ENCODE measurements at regions not wholly inside any gene's neighbourhood (a gene's known extent, or its start where the extent isn't known, plus 50 kb on each side); places are given as distances from the start of the nearest gene placed in this dataset.
"Not testable (repeated sequence)": the region's sequence is repeated elsewhere in the genome, so short reads cannot be mapped to it uniquely, and the experiment has no call there.

GRCh38 chr10:46740368-46740767 is 161.4 kb downstream of the SYT15 start:
- DNase-seq (ENCODE audit: low spot score) = not testable (repeated sequence)

- DNase-seq (ENCODE audit: low spot score) = not testable (repeated sequence)
Observed at GRCh38 chr10:46749003-46749402, 162.2 kb upstream of the PTPN20 start.

GRCh38 chr10:46749470-46749869 is 161.8 kb upstream of the PTPN20 start:
- DNase-seq (ENCODE audit: low spot score) = not testable (repeated sequence)

- not testable (repeated sequence) for DNase-seq (ENCODE audit: low spot score)
Observed at GRCh38 chr10:46753763-46754162, 157.5 kb upstream of the PTPN20 start.

GRCh38 chr10:46761471-46761870 is 149.8 kb upstream of the PTPN20 start:
- DNase-seq (ENCODE audit: low spot score) = not testable (repeated sequence)

GRCh38 chr10:46768515-46769291 is 142.5 kb upstream of the PTPN20 start:
- DNase-seq (ENCODE audit: low spot score) = not testable (repeated sequence)

GRCh38 chr10:46773178-46773896 is 137.9 kb upstream of the PTPN20 start:
- not testable (repeated sequence) for DNase-seq (ENCODE audit: low spot score)

- not testable (repeated sequence) for DNase-seq (ENCODE audit: low spot score)
Observed at GRCh38 chr10:46773897-46774236, 137.4 kb upstream of the PTPN20 start.

GRCh38 chr10:46774366-46774765 is 136.9 kb upstream of the PTPN20 start:
- DNase-seq (ENCODE audit: low spot score) = not testable (repeated sequence)

- not testable (repeated sequence) for DNase-seq (ENCODE audit: low spot score)
Observed at GRCh38 chr10:46774945-46775667, 136.1 kb upstream of the PTPN20 start.

GRCh38 chr10:46775668-46776059 is 135.6 kb upstream of the PTPN20 start:
- not testable (repeated sequence) for DNase-seq (ENCODE audit: low spot score)

GRCh38 chr10:46779571-46779970 is 131.7 kb upstream of the PTPN20 start:
- DNase-seq (ENCODE audit: low spot score) = not testable (repeated sequence)

GRCh38 chr10:46780164-46780563 is 131.1 kb upstream of the PTPN20 start:
- DNase-seq (ENCODE audit: low spot score) = not testable (repeated sequence)

- DNase-seq (ENCODE audit: low spot score) = not testable (repeated sequence)
Observed at GRCh38 chr10:46781001-46781400, 130.2 kb upstream of the PTPN20 start.

GRCh38 chr10:46782001-46782874 is 129.0 kb upstream of the PTPN20 start:
- not testable (repeated sequence) for DNase-seq (ENCODE audit: low spot score)

- not testable (repeated sequence) for DNase-seq (ENCODE audit: low spot score)
Observed at GRCh38 chr10:46784665-46785064, 126.6 kb upstream of the PTPN20 start.

GRCh38 chr10:46786125-46786517 is 125.1 kb upstream of the PTPN20 start:
- not testable (repeated sequence) for DNase-seq (ENCODE audit: low spot score)

GRCh38 chr10:46786518-46787320 is 124.5 kb upstream of the PTPN20 start:
- peak; percentile 45 for DNase-seq (ENCODE audit: low spot score)

- peak; percentile 16 for DNase-seq (ENCODE audit: low spot score)
Observed at GRCh38 chr10:46787321-46787615, 124.0 kb upstream of the PTPN20 start.

- not testable (repeated sequence) for DNase-seq (ENCODE audit: low spot score)
Observed at GRCh38 chr10:46792657-46793357, 118.4 kb upstream of the PTPN20 start.
